ENCODE measurements at regions not wholly inside any gene's neighbourhood (a gene's known extent, or its start where the extent isn't known, plus 50 kb on each side); places are given as distances from the start of the nearest gene placed in this dataset.

- TF ChIP-seq CTCF (IDR thresholded peaks at IDR 0.05; ENCODE audit: insufficient read depth, low read depth, low read length): no peak
- no peak for TF ChIP-seq EZH2 (IDR thresholded peaks at IDR 0.05; ENCODE audit: insufficient read depth, low read length)
Observed at GRCh38 chr2:38152913-38153312, 77.0 kb upstream of the CYP1B1 start.
